Heart right ventricle (tissue), 16 donors: ENCODE measurements at regions not wholly inside any gene's neighbourhood (a gene's known extent, or its start where the extent isn't known, plus 50 kb on each side); places are given as distances from the start of the nearest gene placed in this dataset.

ENCODE experiments used
- ATAC-seq, 8 donors: fragments of 200-7000 bp; cut with Tn5 transposase; one replicate each; pipeline ENCODE4 v1.9.1; 2020; ENCODE audit warnings: mild to moderate bottlenecking in 8 of 8, moderate library complexity in 8 of 8, moderate number of reproducible peaks in 1 of 8
- DNase-seq, 2 donors: peaks; one replicate each; pipeline ENCODE4 v3.0.0-alpha.2; 2020
- H3K27ac ChIP-seq, 10 donors: fragments of 200-600 bp; sonication (generic) in 2 of 10; one replicate each; pipeline versions ENCODE4 v1.5.0 to v1.8.0; 2020 to 2022; ENCODE audit warnings: mild to moderate bottlenecking in 3 of 10
- H3K27me3 ChIP-seq, 7 donors: fragments of 200-600 bp; one replicate each; pipeline ENCODE4 v1.8.0; 2021 to 2022; ENCODE audit warnings: mild to moderate bottlenecking in 2 of 7
- H3K36me3 ChIP-seq, 9 donors: fragments of 200-600 bp; sonication (generic) in 1 of 9; one replicate each; pipeline versions ENCODE4 v1.5.0 to v1.8.0; 2020 to 2022; ENCODE audit warnings: mild to moderate bottlenecking in 2 of 9
- H3K4me1 ChIP-seq, 9 donors: fragments of 200-600 bp; sonication (generic) in 1 of 9; one replicate each; pipeline versions ENCODE4 v1.5.0 to v1.8.0; 2020 to 2022; ENCODE audit warnings: mild to moderate bottlenecking in 4 of 9
- H3K4me3 ChIP-seq, 10 donors: fragments of 200-600 bp; sonication (generic) in 2 of 10; one replicate each; pipeline versions ENCODE4 v1.5.0 to v1.8.0; 2020 to 2022; ENCODE audit warnings: mild to moderate bottlenecking in 7 of 10, moderate library complexity in 2 of 10
- H3K9me3 ChIP-seq, 11 donors: fragments of 200-600 bp in 10 of 11; sonication (generic) in 2 of 11; one replicate each; pipeline versions ENCODE4 v1.5.0 to v1.8.0; 2013 to 2022; ENCODE audit warnings: mild to moderate bottlenecking in 2 of 11, control low read depth in 1 of 11, moderate library complexity in 1 of 11
- CTCF ChIP-seq, 9 donors: fragments of 200-600 bp; sonication (generic) in 2 of 9; IDR thresholded peaks; one replicate each; pipeline versions ENCODE4 v1.5.0 to v1.8.0; 2021 to 2022; ENCODE audit warnings: antibody characterized with exemption in 9 of 9, mild to moderate bottlenecking in 5 of 9, moderate library complexity in 1 of 9
- WGBS, 2 donors: extraction: QIAGEN DNeasy Blood & Tissue Kit; methylation state at CpG; one replicate each; pipeline ENCODE4 v1.1.7; 2013; ENCODE audit warnings: inconsistent platforms in 1 of 2; 5-methylcytosine and 5-hydroxymethylcytosine counted together
- intact Hi-C, 10 donors: fragments of 100-400 bp; cut with DNase I; formaldehyde crosslinking; loops; one replicate each; pipeline versions ENCODE4 v1.11.1 to v1.14.2; 2022
- donor health status: Arrhythmogenic right ventricular cardiomyopathy.
- donor health status: ischemic (EF 13 %, LVEDD 7.1; RV severe dilation, severe dysfunction).
- donor health status: healthy with polysubstance abuse.
- donor health status: DM: no; HTN: yes; CAD: no.
- donor health status: DM: no; HTN: no; CAD: no.
- donor health status: ischemic (EF 25% LVEDD 6.9; RV normal size, moderate dysfunction).
- donor health status: ischemic (EF 25% LVEDD 5.7; RV mildly dilated, moderate dysfunction).
- donor health status: healthy.
- donor health status: DM: yes; HTN: yes; CAD: no.
- donor health status: Ischemic cardiomyopathy.
- donor health status: ischemic (EF 35%, LVEDD 5.7; RV mildly dilated, moderate dysfunction).
- donor health status: nonischemic (EF 11% LVEDD 7.7; RV severe dilation, severe dysfunction).
- donor health status: DM: yes; HTN: yes; CAD: no.
- donor health status: PGD.
- donor health status: ischemic (EF 29% LVEDD 5.4; RV normal size, mild dysfunction).
- donor health status: nonischemic (EF 23%, LVEDD 6.1; RV moderate dilation, normal function).

GRCh38 chr2:235149240-235149659, 197.4 kb downstream of the SH3BP4 start:
- Histone ChIP-seq H3K36me3 (no peaks in the 10 kb centered on the region), H3K4me3 (no peak overlapping the region), H3K4me1 (no peaks in the 10 kb centered on the region), H3K27me3 (peaks cover 0 to 46% (median 9%) of the 10 kb centered on the region in 7 donors), H3K27ac (no peak overlapping the region), H3K9me3 (no peaks in the 10 kb centered on the region)
- intact Hi-C loops: no loop called here
- no peak for TF ChIP-seq CTCF (IDR thresholded peaks at IDR 0.05)
- ATAC-seq (no peak), DNase-seq (no peak)
- WGBS, 2 donors: 61 to 71% methylated on average over 4 of the region's 4 CpGs

- ATAC-seq: no peak
- no peak for DNase-seq
- intact Hi-C loops: no loop called here
- H3K27ac ChIP-seq: no peak overlapping the region
- H3K36me3 ChIP-seq: no peaks in the 10 kb centered on the region
- 86 to 87% methylated on average over 1 of the region's 1 CpG for WGBS, 2 donors
- peaks cover 0 to 46% (median 10%) of the 10 kb centered on the region in 7 donors for H3K27me3 ChIP-seq
- no peak for TF ChIP-seq CTCF (IDR thresholded peaks at IDR 0.05)
- H3K4me1 ChIP-seq: no peaks in the 10 kb centered on the region
- H3K9me3 ChIP-seq: no peaks in the 10 kb centered on the region
- no peak overlapping the region for H3K4me3 ChIP-seq
Observed at GRCh38 chr2:235149736-235150135, 197.9 kb downstream of the SH3BP4 start.

GRCh38 chr2:235151152-235151551, 199.3 kb downstream of the SH3BP4 start:
- Histone ChIP-seq H3K27me3 (peaks cover 0 to 48% (median 9%) of the 10 kb centered on the region in 7 donors), H3K9me3 (no peaks in the 10 kb centered on the region), H3K4me3 (no peak overlapping the region), H3K27ac (no peak overlapping the region), H3K36me3 (no peaks in the 10 kb centered on the region), H3K4me1 (no peaks in the 10 kb centered on the region)
- intact Hi-C loops: no loop called here
- WGBS, 2 donors: 85 to 88% methylated on average over 2 of the region's 2 CpGs
- TF ChIP-seq CTCF (IDR thresholded peaks at IDR 0.05): no peak
- DNase-seq (no peak), ATAC-seq (no peak)

- DNase-seq: no peak
- Histone ChIP-seq H3K4me1 (no peaks in the 10 kb centered on the region), H3K9me3 (no peaks in the 10 kb centered on the region), H3K36me3 (no peaks in the 10 kb centered on the region), H3K4me3 (no peak overlapping the region), H3K27ac (no peak overlapping the region), H3K27me3 (peaks cover 0 to 46% (median 23%) of the 10 kb centered on the region in 7 donors)
- intact Hi-C loops: no loop called here
- ATAC-seq: no peak
- WGBS, 2 donors: 86 to 87% methylated on average over 5 of the region's 5 CpGs
- TF ChIP-seq CTCF (IDR thresholded peaks at IDR 0.05): no peak
Observed at GRCh38 chr2:235155163-235155562, 203.3 kb downstream of the SH3BP4 start.
